Endothelial cell of umbilical vein (primary cell): ENCODE measurements at regions not wholly inside any gene's neighbourhood (a gene's known extent, or its start where the extent isn't known, plus 50 kb on each side); places are given as distances from the start of the nearest gene placed in this dataset.

Experiments
- BruUV-seq: library from RNA; stranded (reverse); fragments of 400-500 nt; replicated peaks from 2 replicates; lab custom pipeline; 2021; lab: Mats Ljungman, UMichigan
- CTCF ChIA-PET: fragments of 300-600, 350-600 bp; sonication (Branson Sonifier 250); formaldehyde crosslinking; loops from one replicate; lab custom pipeline; 2021; ENCODE audit warnings: antibody characterized with exemption, inconsistent platforms; lab: Charles Lee
- POLR2A ChIA-PET: fragments of 300-600, 350-600 bp; sonication (Branson Sonifier 250); formaldehyde crosslinking; loops from one replicate; lab custom pipeline; 2021; ENCODE audit warnings: antibody characterized with exemption, inconsistent platforms; lab: Charles Lee
- DNase-seq: peaks from one replicate; pipeline ENCODE4 v3.0.0-alpha.2; 2011; ENCODE audit warnings: low read depth, low spot score
- FAIRE-seq: peaks from 2 replicates; lab custom pipeline; 2011; peaks lifted over from hg19 to GRCh38; lab: Jason Lieb, UNC
- H2AFZ ChIP-seq: 2 replicates; pipeline ENCODE4 v1.6.0; 2012; ENCODE audit warnings: low read depth, low read length, control low read depth, inconsistent platforms
- H3K27ac ChIP-seq: 2 replicates; pipeline ENCODE4 v1.5.1; 2011; ENCODE audit warnings: low read depth, mild to moderate bottlenecking, control low read depth, low read length, moderate library complexity; ENCODE audit not compliant: insufficient read depth
- H3K27me3 ChIP-seq, 2 experiments: 2 replicates each; pipeline versions ENCODE4 v1.6.0 to v1.6.1; 2011; ENCODE audit warnings: low read length in 2 of 2, mixed read lengths in 1 of 2; ENCODE audit not compliant: control insufficient read depth in 2 of 2, insufficient read depth in 2 of 2
- H3K36me3 ChIP-seq, 2 experiments: 2 replicates in 1 of 2; 3 replicates in 1 of 2; pipeline ENCODE4 v1.5.1; 2011; ENCODE audit warnings: low read length in 2 of 2, mild to moderate bottlenecking in 1 of 2, moderate library complexity in 1 of 2; ENCODE audit not compliant: control insufficient read depth in 2 of 2, insufficient read depth in 2 of 2; ENCODE audit errors: extremely low read depth in 1 of 2
- H3K4me1 ChIP-seq: 3 replicates; pipeline ENCODE4 v1.5.1; 2011; ENCODE audit warnings: mild to moderate bottlenecking, low read length; ENCODE audit not compliant: control insufficient read depth, insufficient read depth; ENCODE audit errors: extremely low read depth
- H3K4me2 ChIP-seq: 2 replicates; pipeline ENCODE4 v1.6.1; 2011; ENCODE audit warnings: low read length, control low read depth, mixed read lengths; ENCODE audit not compliant: insufficient read depth
- H3K4me3 ChIP-seq, 3 experiments: fragments of 200-600 bp in 1 of 3; sonication (generic), shearing (Covaris generic) in 1 of 3; replicated peaks in 1 of 3; 2 replicates each; pipeline ENCODE4 v1.5.1; 2011 to 2016; ENCODE audit warnings: control low read depth in 3 of 3, low read length in 3 of 3, mild to moderate bottlenecking in 2 of 3, inconsistent platforms in 1 of 3, low read depth in 1 of 3, moderate library complexity in 1 of 3; ENCODE audit not compliant: insufficient read depth in 1 of 3
- H3K79me2 ChIP-seq: 2 replicates; pipeline ENCODE4 v1.6.0; 2012; ENCODE audit warnings: low read length, inconsistent platforms; ENCODE audit not compliant: control insufficient read depth, insufficient read depth
- H3K9ac ChIP-seq: replicated peaks from 2 replicates; pipeline ENCODE3; 2011; ENCODE audit warnings: low read length, control low read depth; ENCODE audit not compliant: insufficient read depth; ENCODE audit errors: extremely low read depth
- H3K9me1 ChIP-seq: replicated peaks from 3 replicates; pipeline ENCODE4 v1.6.0; 2011; ENCODE audit warnings: mild to moderate bottlenecking, low read length; ENCODE audit not compliant: control insufficient read depth, insufficient read depth; ENCODE audit errors: extremely low read depth
- H3K9me3 ChIP-seq: replicated peaks from 2 replicates; pipeline ENCODE4 v1.5.1; 2012; ENCODE audit warnings: low read length, inconsistent platforms; ENCODE audit not compliant: control insufficient read depth, insufficient read depth
- H4K20me1 ChIP-seq: replicated peaks from 2 replicates; pipeline ENCODE3; 2011; ENCODE audit warnings: mild to moderate bottlenecking, low read length; ENCODE audit not compliant: control insufficient read depth, insufficient read depth; ENCODE audit errors: extremely low read depth
- FOS ChIP-seq: IDR thresholded peaks from 2 replicates; pipeline ENCODE4 v1.6.1; 2011; ENCODE audit warnings: mild to moderate bottlenecking, low read length, moderate library complexity, borderline replicate concordance; ENCODE audit not compliant: insufficient read depth
- GATA2 ChIP-seq: IDR thresholded peaks from 2 replicates; pipeline ENCODE4 v1.7.0; 2011; ENCODE audit warnings: low read depth, mild to moderate bottlenecking, moderate library complexity, mixed read lengths, low read length; ENCODE audit not compliant: insufficient read length, insufficient read depth
- POLR2AphosphoS5 ChIP-seq: IDR thresholded peaks from 2 replicates; pipeline ENCODE4 v1.6.1; 2012; ENCODE audit warnings: low read depth, mild to moderate bottlenecking, control low read depth, low read length, moderate library complexity; ENCODE audit not compliant: insufficient read depth
- dilution Hi-C: fragments of 300-500 bp; cut with MboI; formaldehyde crosslinking; loops from one replicate; pipeline ENCODE4 v1.15.0; 2019; ENCODE audit warnings: low sequenced_read_pairs; ENCODE audit not compliant: extremely low pct_ligation_motif_present
- intact Hi-C: fragments of 100-400 bp; cut with micrococcal nuclease; formaldehyde crosslinking; loops from one replicate; pipeline ENCODE4 v1.10.0; 2022
- TF ChIP-seq, protein P1 (sequence below): IDR thresholded peaks from 2 replicates; pipeline ENCODE4 v1.6.1; 2011; ENCODE audit not compliant: insufficient read depth, insufficient read length

DNA sequence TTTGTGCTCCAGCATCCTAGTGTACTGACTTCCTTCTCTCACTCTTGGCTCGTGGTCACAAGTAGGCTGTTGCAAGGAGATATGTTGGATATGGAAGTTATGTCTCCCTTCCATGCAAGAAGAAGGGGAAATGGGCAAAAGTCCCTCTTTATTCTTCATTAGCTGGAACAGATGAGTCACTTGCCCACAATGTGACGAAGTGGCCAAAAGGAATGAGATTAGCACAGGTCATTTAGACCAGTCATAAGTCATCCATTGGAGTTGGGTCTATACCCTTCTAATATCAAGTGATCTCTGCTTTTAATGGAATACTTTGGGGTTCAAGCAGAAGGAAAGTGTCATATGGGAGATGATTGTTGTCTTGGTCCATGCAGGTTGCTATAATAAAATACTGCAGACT lies 91.2 kb upstream of the NGF start:
- Histone ChIP-seq H3K79me2 (no peaks in the 10 kb centered on the region), H4K20me1 (no peaks in the 10 kb centered on the region), H3K4me3 (no peak overlapping the region), H3K4me2 (no peak overlapping the region), H3K9ac (no peak overlapping the region), H3K27me3 (no peaks in the 10 kb centered on the region), H3K9me1 (no peaks in the 10 kb centered on the region), H3K27ac (no peak overlapping the region), H2AFZ (no peak overlapping the region), H3K9me3 (no peaks in the 10 kb centered on the region), H3K4me1 (peaks cover 28% of the 10 kb centered on the region), H3K36me3 (no peaks in the 10 kb centered on the region)
- FAIRE-seq: no peak
- TF ChIP-seq GATA2: peak; percentile 8
- TF ChIP-seq, protein P1, sequence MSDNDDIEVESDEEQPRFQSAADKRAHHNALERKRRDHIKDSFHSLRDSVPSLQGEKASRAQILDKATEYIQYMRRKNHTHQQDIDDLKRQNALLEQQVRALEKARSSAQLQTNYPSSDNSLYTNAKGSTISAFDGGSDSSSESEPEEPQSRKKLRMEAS: no peak
- no peak for TF ChIP-seq POLR2AphosphoS5
- peak; percentile 47 for TF ChIP-seq FOS
- ChIA-PET CTCF (interaction anchor here (1.2 kb wide), 1 partner anchor 291 kb away, joined by 4 read pairs; no protein-coding TSS in a partner anchor), POLR2A (no interaction called here)
- dilution Hi-C loops (no loop called here), intact Hi-C loops (no loop called here)
- BruUV-seq: no TSS peak
- peak; percentile 4 for DNase-seq

DNA sequence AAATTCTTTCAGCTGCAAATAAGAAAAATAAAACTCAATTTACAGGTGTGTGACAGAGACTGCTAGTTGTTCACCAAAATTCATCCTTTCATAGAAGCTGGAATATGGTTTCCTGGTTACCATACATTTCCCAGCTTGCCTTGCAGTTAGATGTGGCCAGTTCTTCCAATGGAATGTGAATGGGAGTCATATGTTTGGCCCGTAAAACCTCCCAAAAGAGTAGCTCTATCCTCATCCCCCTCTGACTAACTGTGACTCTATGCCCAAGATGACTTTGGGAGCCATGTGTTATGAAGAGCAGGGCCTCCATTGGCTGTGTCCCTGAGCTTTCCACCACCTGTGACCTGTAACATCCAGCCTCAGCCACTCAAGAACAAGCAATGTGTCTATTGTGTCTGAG lies 90.6 kb upstream of the NGF start:
- H3K79me2 ChIP-seq: no peaks in the 10 kb centered on the region
- H3K36me3 ChIP-seq: no peaks in the 10 kb centered on the region
- FAIRE-seq (no peak), DNase-seq (no peak)
- ChIA-PET POLR2A (no interaction called here), CTCF (interaction anchor here (1.2 kb wide), 1 partner anchor 291 kb away, joined by 4 read pairs; no protein-coding TSS in a partner anchor)
- no peak overlapping the region for H3K27ac ChIP-seq
- H3K27me3 ChIP-seq: no peaks in the 10 kb centered on the region
- BruUV-seq: no TSS peak
- H2AFZ ChIP-seq: no peak overlapping the region
- H3K4me1 ChIP-seq: peaks cover 28% of the 10 kb centered on the region
- H3K9me3 ChIP-seq: no peaks in the 10 kb centered on the region
- H3K9ac ChIP-seq: no peak overlapping the region
- H3K9me1 ChIP-seq: no peaks in the 10 kb centered on the region
- intact Hi-C loops: no loop called here
- no peaks in the 10 kb centered on the region for H4K20me1 ChIP-seq
- no peak for TF ChIP-seq FOS
- no peak overlapping the region for H3K4me2 ChIP-seq
- H3K4me3 ChIP-seq: no peak overlapping the region
- dilution Hi-C loops: no loop called here
